Activated CD4-positive, alpha-beta T cell treated with anti-CD3 and anti-CD28 coated beads, Interleukin-2, Interleukin-4, amounts not matched to agents 100 ng/mL and 50 ng/mL, durations not matched to agents 16 hours and 8 hours (primary cell): ENCODE measurements at regions not wholly inside any gene's neighbourhood (a gene's known extent, or its start where the extent isn't known, plus 50 kb on each side); places are given as distances from the start of the nearest gene placed in this dataset.
"Not testable (repeated sequence)": the region's sequence is repeated elsewhere in the genome, so short reads cannot be mapped to it uniquely, and the experiment has no call there.

ENCODE experiments used
- DNase-seq: peaks from one replicate; pipeline ENCODE4 v3.0.0-alpha.2; 2020; ENCODE audit warnings: low spot score

DNA sequence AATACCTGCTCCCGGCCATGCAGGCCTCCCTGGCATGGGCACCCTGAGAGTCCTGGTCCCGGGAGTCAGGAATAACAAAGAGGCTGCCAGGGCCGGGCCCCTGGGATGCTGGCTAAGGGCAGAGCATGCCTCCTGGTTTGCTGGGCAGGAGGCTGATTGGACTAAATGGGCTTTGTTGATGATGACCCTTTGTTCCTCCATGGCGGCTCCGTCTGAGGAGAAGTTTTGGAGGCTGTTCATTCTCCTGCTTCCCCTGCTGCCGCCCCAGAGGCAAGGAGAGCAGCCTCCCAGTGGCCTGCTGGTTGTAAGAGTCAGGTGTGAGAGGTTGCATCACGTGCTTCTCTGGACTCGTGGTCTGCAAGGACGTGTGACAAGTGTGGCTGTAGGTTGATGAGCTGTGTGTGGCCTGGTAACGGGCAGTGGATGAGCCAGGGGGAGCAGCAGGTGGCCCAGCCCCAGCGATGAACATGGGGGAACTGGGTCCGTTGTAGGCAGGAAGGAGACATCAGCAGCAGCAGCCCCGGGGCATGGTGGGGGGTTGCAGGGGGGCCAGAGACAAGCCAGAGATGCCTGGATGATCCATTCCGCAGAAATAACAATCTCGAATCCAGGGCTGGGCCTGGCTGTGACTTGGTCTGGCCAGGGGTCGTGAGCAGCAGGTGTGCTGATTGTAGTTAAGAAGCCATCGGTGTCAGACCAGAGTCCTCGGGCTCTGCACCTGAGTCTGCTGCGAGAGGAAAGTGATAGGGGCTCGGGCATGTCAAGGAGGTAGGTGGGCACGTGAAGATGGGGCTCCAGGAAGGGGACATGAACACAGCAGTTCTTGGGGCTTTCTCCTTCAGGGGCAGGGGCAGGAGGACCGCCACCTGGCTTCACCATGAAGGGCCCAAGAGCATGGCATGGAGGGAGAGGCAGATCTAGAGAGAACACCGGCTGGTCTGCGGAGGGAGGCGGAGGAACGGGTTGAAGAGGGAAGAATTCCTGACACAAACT lies 101.4 kb downstream of the TNFRSF13B start:
- DNase-seq = no peak

DNA sequence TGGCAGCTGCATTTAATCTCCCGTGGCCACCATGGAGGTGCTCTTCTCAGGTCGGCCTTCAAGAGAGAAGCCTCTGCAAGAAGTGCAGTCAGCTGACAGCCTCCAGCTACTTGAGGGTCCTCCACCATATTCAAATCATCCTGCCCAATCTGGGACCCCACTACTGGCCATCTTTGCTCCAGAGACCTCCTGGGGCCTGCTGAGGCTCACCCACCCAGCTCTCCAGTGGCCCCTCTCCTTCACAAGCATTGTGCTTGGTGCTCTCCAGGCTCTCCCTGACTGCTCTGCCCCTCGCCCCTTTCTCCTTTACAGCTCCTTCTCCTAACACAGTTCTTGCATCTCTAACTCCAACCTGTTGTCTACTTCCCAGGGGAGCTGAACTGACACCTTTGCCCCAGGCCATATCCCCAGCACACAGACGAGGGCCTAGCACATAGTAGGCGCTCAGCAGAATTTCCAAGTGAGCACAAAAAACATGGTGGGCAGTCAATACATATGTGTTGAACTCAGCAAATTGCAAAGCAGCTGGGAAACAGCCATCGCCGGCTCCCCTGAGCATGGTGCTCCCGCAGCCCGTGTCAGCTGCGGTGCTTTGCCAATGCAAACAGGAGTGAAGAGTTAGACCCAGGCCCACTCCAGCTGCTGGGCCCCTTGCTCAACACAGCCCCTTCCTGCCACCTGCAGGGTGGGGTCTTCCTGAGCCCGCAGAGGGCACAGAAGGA lies 102.2 kb downstream of the TNFRSF13B start:
- not testable (repeated sequence) for DNase-seq

DNA sequence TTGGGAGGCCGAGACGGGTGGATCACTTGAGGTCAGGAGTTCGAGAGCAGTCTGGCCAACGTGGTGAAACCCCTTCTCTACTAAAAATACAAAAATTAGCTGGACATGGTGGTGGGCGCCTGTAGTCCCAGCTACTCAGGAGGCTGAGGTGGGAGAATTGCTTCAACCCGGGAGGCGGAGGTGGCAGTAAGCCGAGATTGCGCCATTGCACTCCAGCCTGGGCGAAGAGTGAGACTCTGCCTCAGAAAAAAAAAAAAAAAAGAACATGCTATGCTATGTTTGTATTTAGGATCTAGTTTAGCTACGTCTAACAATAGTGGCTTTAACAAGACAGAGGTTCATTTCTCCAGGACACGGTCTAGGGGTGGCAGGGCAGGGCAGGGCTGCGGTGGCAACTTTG lies 103.3 kb downstream of the TNFRSF13B start:
- not testable (repeated sequence) for DNase-seq

DNA sequence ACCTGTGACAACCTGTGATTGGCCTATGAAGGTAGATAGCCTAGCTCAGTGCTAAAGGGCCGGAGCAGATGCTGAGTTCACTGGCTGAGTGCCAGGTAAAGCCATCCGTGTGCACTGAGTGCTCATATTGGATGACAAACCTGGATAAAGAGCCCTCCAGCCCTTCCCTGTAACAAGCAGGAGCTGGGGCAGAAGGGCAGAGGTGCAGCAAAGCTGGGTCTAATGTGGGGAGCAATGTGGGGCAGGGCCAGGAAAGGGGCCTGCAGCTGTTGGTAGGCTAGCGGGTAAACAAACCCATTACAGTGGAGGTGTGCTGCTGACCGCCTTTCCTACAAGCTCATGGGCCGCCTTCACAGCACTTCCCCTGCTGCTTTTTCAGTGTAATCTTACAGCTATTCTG lies 104.4 kb downstream of the TNFRSF13B start:
- DNase-seq = not testable (repeated sequence)

DNA sequence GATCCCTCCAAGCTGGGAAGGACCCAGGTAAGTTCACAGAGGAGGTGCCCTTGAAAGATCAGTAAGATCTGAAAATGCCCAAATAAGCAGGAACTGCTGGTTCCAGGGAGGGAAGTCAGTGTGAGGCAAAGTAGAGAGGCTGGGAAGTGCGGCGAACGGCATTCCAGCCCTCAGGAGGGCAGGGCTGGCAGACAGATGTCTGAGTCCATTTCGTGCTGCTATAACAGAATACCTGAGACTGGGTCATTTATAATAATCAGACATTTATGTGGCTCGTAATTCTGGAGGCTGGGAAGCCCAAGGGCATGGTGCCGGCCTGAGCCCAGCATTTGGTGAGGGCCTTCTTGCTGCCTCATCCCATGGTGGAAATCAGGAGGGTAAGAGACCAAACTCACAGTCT lies 105.1 kb downstream of the TNFRSF13B start:
- not testable (repeated sequence) for DNase-seq

DNA sequence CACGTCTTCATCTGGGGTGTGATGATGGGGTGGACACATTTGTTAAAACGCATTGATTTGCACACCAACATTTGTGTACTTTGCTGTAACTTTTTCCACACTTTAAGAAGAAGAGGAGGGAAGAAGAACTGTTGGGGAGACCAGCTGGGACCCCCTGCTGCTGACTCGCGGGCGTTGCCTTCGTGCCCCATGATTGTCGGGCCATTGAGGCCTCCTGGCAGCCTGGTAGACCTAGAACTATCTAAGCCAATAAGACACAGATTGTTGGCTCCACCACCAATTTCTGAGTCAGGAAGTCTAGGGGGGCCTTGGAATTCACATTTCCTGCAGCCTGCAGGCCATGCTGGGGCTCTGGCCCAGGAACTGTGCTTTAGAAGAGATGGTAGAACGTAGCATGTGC lies 105.5 kb downstream of the TNFRSF13B start:
- no peak for DNase-seq

DNA sequence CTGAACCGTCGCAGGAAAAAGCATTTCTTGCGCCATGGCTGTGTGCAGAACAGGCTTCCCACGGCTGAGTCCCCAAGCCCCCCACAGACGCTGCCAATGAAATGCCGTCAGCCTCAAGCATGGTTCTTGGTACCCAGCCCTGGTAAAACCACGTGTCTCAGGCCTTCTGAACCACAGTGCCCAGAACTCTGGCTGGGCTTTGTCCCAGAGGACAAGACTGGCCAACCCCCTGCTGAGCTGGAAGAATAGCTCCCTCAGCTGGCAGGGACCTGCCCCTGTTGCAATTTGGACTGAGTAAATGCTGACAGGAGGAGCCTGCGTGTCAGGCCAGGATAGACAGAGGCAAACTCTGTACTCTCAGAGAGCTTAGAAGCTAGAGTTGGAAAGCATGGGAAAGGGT lies 106.2 kb downstream of the TNFRSF13B start:
- DNase-seq = not testable (repeated sequence)

DNA sequence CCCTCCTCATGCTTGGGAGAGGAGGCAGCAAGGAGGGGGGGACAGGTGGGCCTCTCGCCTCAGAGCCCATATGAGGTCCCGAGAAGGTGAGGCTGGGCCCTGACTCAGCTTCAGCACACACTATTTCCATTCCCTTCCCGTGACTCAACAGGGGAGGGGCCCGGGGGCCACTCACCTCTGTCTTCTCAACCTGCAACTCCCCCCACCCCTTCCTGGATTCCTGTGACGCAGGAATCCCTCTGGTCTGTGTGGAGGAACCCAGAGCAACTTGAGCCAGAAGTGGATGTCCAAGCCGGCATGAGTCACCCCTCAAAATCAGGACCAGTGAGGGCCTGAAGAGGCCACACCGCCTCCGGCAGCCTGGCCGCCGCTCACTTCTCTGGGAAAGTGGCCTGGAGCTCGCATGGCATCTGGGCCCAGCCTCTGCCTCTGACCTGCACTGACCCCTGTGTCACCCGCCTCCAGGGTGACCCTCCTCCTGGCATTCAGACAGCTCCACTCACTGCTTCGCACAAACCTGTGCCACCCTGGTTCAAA lies 106.8 kb downstream of the TNFRSF13B start:
- not testable (repeated sequence) for DNase-seq

DNA sequence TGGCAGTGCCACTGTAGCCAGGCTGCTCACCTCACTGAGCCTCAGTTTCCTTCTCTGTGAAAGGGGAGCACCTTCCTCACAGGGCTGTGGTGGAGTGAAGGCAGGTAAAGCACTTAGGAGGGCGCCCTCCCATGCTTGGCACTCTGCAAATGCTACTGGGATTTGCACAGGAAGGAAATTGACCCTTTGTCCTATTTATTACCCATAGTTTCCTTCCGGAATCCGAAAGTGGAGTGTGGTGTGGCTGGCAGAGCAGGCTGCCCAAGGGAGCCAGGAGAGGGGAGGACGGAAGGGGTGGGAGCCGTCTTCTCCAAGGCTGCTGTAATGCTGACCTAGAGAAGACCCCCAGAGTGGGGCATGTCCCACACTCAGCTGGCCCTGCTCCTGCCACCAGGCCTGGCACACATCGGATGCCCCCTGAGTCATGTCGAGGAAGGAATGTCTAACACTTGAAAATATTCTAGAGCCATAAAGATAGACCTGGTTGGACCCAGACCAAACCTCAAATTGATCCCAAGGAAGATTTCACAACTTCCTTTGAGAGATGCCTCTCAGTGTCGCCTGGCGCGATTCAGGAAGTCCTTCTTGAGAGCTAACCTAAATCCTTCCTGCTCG lies 107.3 kb downstream of the TNFRSF13B start:
- not testable (repeated sequence) for DNase-seq

DNA sequence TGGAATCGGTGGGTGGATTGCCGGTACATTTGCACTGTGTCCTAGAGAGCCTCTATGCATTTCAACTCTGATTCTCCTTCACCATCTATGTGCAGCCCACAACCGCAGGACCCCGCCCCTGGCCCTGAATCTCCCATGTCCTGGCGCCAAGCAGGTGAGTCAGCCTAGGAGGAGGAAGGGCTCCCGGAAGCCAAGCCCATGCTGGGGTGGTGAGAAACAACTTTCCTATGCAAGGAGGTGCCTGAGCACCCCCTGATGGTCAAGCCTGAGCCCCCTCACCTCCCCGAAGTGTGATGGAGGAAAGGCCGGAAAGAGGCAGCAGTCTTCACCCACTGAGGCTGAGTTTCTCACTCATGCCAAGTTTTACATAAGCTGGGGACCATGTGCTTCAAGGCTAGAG lies 110.8 kb downstream of the TNFRSF13B start:
- not testable (repeated sequence) for DNase-seq

DNA sequence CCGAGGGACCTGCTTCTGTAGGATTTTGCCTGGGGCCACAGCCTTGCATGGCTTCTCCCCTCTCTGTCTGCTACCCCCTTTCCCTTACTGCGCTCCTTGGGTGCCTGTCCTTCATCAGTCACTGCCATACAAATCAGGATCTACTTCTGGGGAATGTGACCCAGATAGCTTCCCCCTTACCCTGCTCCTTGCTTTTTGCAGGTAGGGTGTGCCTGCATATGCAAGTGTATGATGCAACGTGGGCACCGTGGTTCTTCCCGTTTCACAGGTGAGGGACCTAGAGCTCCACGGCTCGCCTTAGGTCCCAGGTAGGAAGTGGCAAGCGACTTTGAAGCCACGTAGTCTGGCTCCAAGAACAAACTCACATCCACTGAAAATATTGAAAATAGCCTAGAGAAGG lies 111.5 kb downstream of the TNFRSF13B start:
- DNase-seq = not testable (repeated sequence)

DNA sequence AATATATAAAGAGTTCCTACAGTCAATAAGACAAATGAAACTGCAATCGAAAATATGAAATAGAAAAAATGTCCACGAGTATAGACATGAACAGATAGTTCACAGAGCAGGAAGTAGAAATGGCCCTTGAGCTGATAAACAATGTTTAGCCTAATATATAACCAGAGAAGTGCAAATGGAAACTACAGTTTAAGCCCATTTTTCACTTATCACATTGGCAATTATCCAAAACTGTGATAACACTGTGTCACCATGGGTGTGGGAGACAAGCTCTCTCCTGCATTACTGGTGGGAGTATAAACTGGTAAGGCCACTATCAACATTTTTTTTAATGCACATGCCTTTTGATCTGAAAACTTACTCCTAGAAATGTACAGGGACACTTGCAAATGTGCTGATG lies 112.4 kb downstream of the TNFRSF13B start:
- not testable (repeated sequence) for DNase-seq

DNA sequence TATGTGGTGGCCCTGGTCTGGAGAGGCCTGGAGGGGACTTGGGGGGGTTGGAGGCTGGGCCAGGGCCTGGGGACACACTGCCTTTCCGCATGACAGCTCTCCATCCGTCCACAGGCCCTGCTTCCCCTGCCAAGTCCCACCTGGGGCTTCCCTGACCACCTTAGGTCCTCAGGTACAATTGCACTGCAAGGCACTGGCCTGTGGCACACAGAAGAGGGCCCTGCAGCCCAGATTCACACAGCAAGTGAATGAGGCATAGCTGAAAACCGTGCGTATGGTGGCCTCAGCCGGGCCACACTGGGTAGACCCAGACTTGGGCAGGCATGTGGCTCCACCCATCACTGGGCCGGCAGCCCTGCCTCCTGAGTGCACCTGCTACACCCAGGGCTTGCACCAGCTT lies 114.2 kb downstream of the TNFRSF13B start:
- DNase-seq = not testable (repeated sequence)

DNA sequence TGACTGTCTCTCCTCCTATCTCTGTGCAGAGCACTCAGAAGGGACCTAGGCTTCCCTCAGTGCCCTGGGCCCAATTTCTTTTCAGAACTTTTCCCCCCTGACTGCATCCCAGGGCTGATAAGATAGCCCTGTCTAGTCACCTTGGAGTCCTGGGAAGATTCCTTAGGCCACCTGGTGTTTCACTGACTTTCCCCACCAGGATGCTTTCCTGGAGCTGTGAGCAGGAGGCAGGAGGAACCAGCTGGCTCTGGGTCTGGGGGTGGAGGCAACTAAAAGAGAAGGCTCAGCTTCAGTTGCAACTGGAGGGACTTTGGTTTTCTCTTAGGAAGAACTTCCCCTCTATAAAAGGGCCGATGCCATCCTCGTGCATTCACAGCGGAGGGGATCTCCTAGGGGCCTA lies 115.1 kb downstream of the TNFRSF13B start:
- not testable (repeated sequence) for DNase-seq

DNA sequence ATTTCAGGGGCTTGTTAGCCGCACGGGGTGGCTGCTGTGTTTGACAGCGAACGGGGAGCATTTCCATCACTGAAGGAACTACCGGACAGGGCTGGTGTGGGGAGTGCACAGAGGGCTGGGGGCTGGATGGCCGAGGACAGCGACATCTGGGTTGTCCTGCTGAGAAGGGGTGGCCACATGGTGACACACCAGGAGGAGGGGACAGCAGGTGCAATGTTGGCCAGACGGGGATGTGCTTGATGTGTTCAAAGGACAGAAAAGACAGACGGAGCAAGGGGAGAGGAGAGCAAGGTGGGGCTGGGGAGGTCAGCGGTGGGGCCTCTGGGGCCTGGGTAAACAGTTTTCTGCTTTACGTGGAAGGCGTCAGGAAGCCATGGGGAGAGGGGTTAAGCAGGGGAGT lies 115.7 kb downstream of the TNFRSF13B start:
- DNase-seq = not testable (repeated sequence)

DNA sequence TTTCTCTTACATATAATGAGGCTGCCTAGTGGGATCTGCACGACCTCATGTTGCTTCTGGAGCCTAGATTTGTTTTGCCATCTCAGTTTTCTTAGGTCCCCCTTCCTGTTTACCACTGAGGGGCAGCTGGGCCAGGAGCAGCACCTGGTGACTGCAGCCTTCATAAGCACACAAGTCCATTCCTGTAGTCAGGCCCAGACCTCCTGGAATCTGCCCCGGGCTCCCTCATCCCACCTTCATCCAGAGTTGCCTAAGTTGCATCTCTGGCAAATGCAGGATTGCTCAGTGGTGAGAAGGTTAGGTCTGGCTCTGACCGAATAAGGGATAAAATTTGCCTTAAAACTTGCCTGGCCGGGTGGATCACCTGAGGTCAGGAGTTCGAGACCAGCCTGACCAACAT lies 117.3 kb downstream of the TNFRSF13B start:
- not testable (repeated sequence) for DNase-seq

DNA sequence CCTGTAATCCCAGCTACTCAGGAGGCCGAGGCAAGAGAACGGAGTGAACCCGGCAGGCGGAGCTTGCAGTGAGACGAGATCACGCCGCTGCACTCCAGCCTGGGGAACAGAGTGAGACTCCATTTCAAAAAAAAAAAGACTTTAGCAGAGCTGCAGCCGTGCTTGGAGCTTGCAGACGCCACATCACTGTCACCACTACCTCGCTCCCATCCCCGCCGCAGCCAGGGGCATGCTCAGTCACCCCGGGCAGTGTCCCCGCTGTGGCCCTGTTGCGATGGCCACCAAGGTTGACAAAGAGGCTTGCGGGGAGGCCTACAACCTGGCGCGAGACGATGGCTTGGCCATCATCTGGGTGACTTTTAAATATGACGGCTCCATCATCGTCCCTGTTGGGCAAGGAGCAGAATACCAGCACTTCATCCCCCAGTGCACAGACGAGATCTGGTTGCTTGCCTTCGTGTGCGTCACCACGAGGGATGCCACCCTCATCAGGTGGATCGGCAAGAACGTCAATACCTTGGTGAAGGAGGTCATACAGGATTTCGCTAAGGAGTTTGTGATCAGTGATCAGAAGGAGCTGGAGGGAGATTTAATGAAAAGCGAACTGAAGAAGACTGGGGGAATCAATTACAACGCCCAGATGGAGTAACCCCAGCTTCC lies 118.1 kb downstream of the TNFRSF13B start:
- DNase-seq = no peak

DNA sequence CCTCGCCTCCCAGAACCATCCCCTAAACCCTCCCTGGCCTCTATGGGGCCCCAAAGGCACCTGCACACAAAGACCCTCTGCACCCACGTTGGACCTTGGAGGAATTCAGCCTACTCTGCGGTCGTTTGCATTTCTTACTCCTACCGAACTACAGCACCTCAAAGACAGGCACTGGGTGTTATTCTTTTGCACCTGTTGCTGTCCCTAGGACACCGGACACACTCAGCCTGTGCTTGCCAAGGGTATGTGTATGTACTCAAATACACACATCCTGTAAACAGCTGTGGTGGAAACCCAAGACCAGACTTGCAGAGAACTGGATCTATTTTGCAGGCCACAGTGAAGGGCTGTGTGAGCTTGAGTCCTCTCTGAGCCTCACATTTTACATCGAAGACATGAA lies 122.1 kb downstream of the TNFRSF13B start:
- DNase-seq = not testable (repeated sequence)

DNA sequence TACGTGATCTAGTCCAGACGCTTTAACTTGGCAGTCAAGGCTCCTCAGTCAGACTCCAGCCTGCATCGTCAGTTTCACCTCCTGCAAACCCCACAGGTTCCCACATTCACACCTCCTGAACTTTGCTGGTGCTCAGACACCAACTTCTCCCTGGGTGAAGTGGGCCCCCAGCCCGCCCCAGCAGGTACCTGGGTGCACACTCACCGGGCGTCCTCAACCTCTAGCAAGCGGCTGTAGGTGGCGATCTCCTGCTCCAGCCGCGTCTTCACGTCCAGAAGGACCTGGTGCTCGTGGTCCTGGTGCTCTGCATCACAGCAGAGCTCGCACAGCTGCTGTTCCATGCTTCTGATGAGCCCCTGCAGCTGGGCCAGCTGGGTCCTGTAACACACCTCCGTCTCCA lies 122.9 kb downstream of the TNFRSF13B start:
- not testable (repeated sequence) for DNase-seq

DNA sequence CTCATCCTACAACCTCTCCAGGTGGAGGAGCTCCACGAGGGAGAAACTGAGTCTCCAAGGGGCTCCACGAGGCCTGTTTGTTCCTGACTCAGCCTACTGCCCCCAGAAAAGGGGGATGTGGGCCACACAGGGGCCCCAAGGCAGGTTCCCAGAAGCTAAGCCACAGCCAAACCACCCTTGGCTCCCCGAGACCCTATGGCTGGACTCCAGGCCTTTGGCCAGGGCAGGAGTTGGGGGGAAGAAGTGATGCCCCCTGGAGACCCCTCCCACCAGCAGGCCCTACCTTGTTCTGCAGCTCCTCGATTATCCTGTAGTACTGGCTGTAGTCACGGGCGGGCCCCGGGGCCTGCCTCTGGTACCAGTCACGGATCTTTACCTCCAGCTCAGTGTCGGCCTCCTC lies 126.8 kb downstream of the TNFRSF13B start:
- DNase-seq = not testable (repeated sequence)

DNA sequence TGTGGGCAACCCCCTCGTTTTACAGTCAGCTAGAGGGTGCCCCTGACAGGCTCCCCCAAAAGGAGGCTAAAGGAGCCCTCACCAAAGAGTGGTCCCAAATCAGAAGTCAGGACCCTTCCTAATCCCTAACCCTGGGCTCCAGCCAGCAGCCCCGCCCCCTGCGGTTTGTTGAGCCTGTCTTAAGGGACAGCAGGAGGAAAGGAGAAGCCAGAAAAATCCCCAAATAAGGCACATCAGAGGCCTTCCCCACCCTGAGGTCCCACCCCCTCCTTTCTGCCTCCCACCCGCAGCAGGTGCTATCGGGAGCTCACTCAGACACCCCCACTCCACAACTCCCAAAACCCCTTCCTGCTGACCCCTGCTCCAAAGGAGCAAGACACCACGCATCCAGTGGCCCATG lies 127.2 kb downstream of the TNFRSF13B start:
- not testable (repeated sequence) for DNase-seq

DNA sequence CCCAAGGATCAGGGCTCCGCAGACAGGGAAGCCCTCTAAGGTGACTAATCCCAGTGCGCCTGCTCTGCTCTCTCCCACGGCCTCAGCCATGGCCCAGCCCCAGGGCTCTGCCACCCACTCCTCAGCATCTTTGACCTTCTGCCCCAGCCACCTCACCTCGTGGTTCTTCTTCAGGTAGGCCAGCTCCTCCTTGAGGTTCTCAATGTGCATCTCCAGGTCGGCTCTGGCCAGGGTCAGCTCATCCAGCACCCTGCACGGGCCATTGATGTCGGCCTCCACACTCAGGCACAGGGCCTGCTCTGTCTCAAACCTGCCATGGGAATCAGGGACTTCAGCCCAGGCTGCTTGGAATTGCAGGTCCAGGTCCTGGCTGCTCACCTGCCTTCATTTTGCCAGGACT lies 128.4 kb downstream of the TNFRSF13B start:
- DNase-seq = not testable (repeated sequence)
